ENCODE measurements at regions not wholly inside any gene's neighbourhood (a gene's known extent, or its start where the extent isn't known, plus 50 kb on each side); places are given as distances from the start of the nearest gene placed in this dataset.

- H3K36me3 ChIP-seq (ENCODE audit: control insufficient read depth in 2 of 3, insufficient read depth in 3 of 3, low read length in 3 of 3), result no peaks in the 10 kb centered on the region
- POLR2A ChIA-PET, result no interaction called here
- intact Hi-C loops (cut with micrococcal nuclease), result no loop called here
- Mint-ChIP-seq H3K9me3 (peaks cover 2 to 35% (median 9%) of the 10 kb centered on the region in 11 donors), H3K4me3 (no peak overlapping the region), H3K27ac (no peak overlapping the region), H3K4me1 (no peaks in the 10 kb centered on the region), H3K36me3 (no peaks in the 10 kb centered on the region), H3K27me3 (no peaks in the 10 kb centered on the region)
- H3K27ac ChIP-seq (ENCODE audit: low read depth, low read length), result no peak overlapping the region
- CTCF ChIA-PET, result no interaction called here
- no peak overlapping the region for H3K4me3 ChIP-seq (ENCODE audit: low read length)
- H3K27me3 ChIP-seq (ENCODE audit: control insufficient read depth in 2 of 2, insufficient read depth in 2 of 2, low read length in 2 of 2), result no peaks in the 10 kb centered on the region
- ATAC-seq (no peak), DNase-seq (no peak)
- H3K4me1 ChIP-seq (ENCODE audit: control insufficient read depth in 2 of 2, insufficient read depth in 2 of 2, low read length in 2 of 2), result no peaks in the 10 kb centered on the region
- H3K9me3 ChIP-seq (ENCODE audit: control insufficient read depth in 2 of 3, low read length in 3 of 3), result no peaks in the 10 kb centered on the region
These were observed 1467.6 kb downstream of the MAT2B start for GRCh38 chr5:164972973-164973372.

- CTCF ChIA-PET, result no interaction called here
- Histone ChIP-seq H3K4me3 (ENCODE audit: low read length) (no peak overlapping the region), H3K9me3 (ENCODE audit: control insufficient read depth in 2 of 3, low read length in 3 of 3) (no peaks in the 10 kb centered on the region), H3K36me3 (ENCODE audit: control insufficient read depth in 2 of 3, insufficient read depth in 3 of 3, low read length in 3 of 3) (no peaks in the 10 kb centered on the region), H3K4me1 (ENCODE audit: control insufficient read depth in 2 of 2, insufficient read depth in 2 of 2, low read length in 2 of 2) (no peaks in the 10 kb centered on the region), H3K27me3 (ENCODE audit: control insufficient read depth in 2 of 2, insufficient read depth in 2 of 2, low read length in 2 of 2) (no peaks in the 10 kb centered on the region), H3K27ac (ENCODE audit: low read depth, low read length) (no peak overlapping the region)
- ATAC-seq (no peak), DNase-seq (no peak)
- POLR2A ChIA-PET, result no interaction called here
- H3K4me3 Mint-ChIP-seq, result no peak overlapping the region
- peaks cover 2 to 41% (median 12%) of the 10 kb centered on the region in 11 donors for H3K9me3 Mint-ChIP-seq
- H3K36me3 Mint-ChIP-seq, result no peaks in the 10 kb centered on the region
- no peaks in the 10 kb centered on the region for H3K27me3 Mint-ChIP-seq
- no peaks in the 10 kb centered on the region for H3K4me1 Mint-ChIP-seq
- intact Hi-C loops (cut with micrococcal nuclease), result no loop called here
- no peak overlapping the region for H3K27ac Mint-ChIP-seq
These were observed 1470.6 kb downstream of the MAT2B start for GRCh38 chr5:164975986-164976385.

- Mint-ChIP-seq H3K27me3 (no peaks in the 10 kb centered on the region), H3K4me1 (no peaks in the 10 kb centered on the region), H3K4me3 (no peak overlapping the region), H3K36me3 (no peaks in the 10 kb centered on the region), H3K9me3 (peaks cover 2 to 31% (median 9%) of the 10 kb centered on the region in 11 donors), H3K27ac (no peak overlapping the region)
- H3K9me3 ChIP-seq (ENCODE audit: control insufficient read depth in 2 of 3, low read length in 3 of 3), result no peaks in the 10 kb centered on the region
- no peak overlapping the region for H3K27ac ChIP-seq (ENCODE audit: low read depth, low read length)
- intact Hi-C loops (cut with micrococcal nuclease), result no loop called here
- DNase-seq (no peak), ATAC-seq (no peak)
- H3K4me3 ChIP-seq (ENCODE audit: low read length), result no peak overlapping the region
- ChIA-PET POLR2A (no interaction called here), CTCF (no interaction called here)
- H3K27me3 ChIP-seq (ENCODE audit: control insufficient read depth in 2 of 2, insufficient read depth in 2 of 2, low read length in 2 of 2), result no peaks in the 10 kb centered on the region
- no peaks in the 10 kb centered on the region for H3K4me1 ChIP-seq (ENCODE audit: control insufficient read depth in 2 of 2, insufficient read depth in 2 of 2, low read length in 2 of 2)
- H3K36me3 ChIP-seq (ENCODE audit: control insufficient read depth in 2 of 3, insufficient read depth in 3 of 3, low read length in 3 of 3), result no peaks in the 10 kb centered on the region
These were observed 1475.1 kb downstream of the MAT2B start for GRCh38 chr5:164980480-164980879.

- CTCF ChIA-PET, result no interaction called here
- Histone ChIP-seq H3K27me3 (ENCODE audit: control insufficient read depth in 2 of 2, insufficient read depth in 2 of 2, low read length in 2 of 2) (no peaks in the 10 kb centered on the region), H3K9me3 (ENCODE audit: control insufficient read depth in 2 of 3, low read length in 3 of 3) (no peaks in the 10 kb centered on the region), H3K4me1 (ENCODE audit: control insufficient read depth in 2 of 2, insufficient read depth in 2 of 2, low read length in 2 of 2) (no peaks in the 10 kb centered on the region), H3K4me3 (ENCODE audit: low read length) (no peak overlapping the region), H3K27ac (ENCODE audit: low read depth, low read length) (no peak overlapping the region), H3K36me3 (ENCODE audit: control insufficient read depth in 2 of 3, insufficient read depth in 3 of 3, low read length in 3 of 3) (no peaks in the 10 kb centered on the region)
- Mint-ChIP-seq H3K36me3 (no peaks in the 10 kb centered on the region), H3K27me3 (no peaks in the 10 kb centered on the region), H3K27ac (no peak overlapping the region), H3K4me3 (no peak overlapping the region), H3K4me1 (no peaks in the 10 kb centered on the region), H3K9me3 (peaks cover 0 to 19% (median 2%) of the 10 kb centered on the region in 11 donors)
- DNase-seq (no peak), ATAC-seq (peak; percentile 49)
- POLR2A ChIA-PET, result no interaction called here
- intact Hi-C loops (cut with micrococcal nuclease), result no loop called here
These were observed 1492.7 kb downstream of the MAT2B start for GRCh38 chr5:164998142-164998541.

GRCh38 chr5:164998590-164998989, 1493.2 kb downstream of the MAT2B start:
- no peaks in the 10 kb centered on the region for H3K27me3 Mint-ChIP-seq
- ChIA-PET CTCF (no interaction called here), POLR2A (no interaction called here)
- H3K4me1 Mint-ChIP-seq, result no peaks in the 10 kb centered on the region
- no peaks in the 10 kb centered on the region for H3K9me3 ChIP-seq (ENCODE audit: control insufficient read depth in 2 of 3, low read length in 3 of 3)
- H3K27me3 ChIP-seq (ENCODE audit: control insufficient read depth in 2 of 2, insufficient read depth in 2 of 2, low read length in 2 of 2), result no peaks in the 10 kb centered on the region
- DNase-seq (no peak), ATAC-seq (no peak)
- H3K4me1 ChIP-seq (ENCODE audit: control insufficient read depth in 2 of 2, insufficient read depth in 2 of 2, low read length in 2 of 2), result no peaks in the 10 kb centered on the region
- H3K27ac ChIP-seq (ENCODE audit: low read depth, low read length), result no peak overlapping the region
- peaks cover 0 to 15% (median 1%) of the 10 kb centered on the region in 11 donors for H3K9me3 Mint-ChIP-seq
- intact Hi-C loops (cut with micrococcal nuclease), result no loop called here
- no peak overlapping the region for H3K4me3 Mint-ChIP-seq
- H3K4me3 ChIP-seq (ENCODE audit: low read length), result no peak overlapping the region
- H3K27ac Mint-ChIP-seq, result no peak overlapping the region
- H3K36me3 Mint-ChIP-seq, result no peaks in the 10 kb centered on the region
- no peaks in the 10 kb centered on the region for H3K36me3 ChIP-seq (ENCODE audit: control insufficient read depth in 2 of 3, insufficient read depth in 3 of 3, low read length in 3 of 3)

GRCh38 chr5:165000479-165001190, 1495.2 kb downstream of the MAT2B start:
- Histone ChIP-seq H3K4me1 (ENCODE audit: control insufficient read depth in 2 of 2, insufficient read depth in 2 of 2, low read length in 2 of 2) (no peaks in the 10 kb centered on the region), H3K9me3 (ENCODE audit: control insufficient read depth in 2 of 3, low read length in 3 of 3) (no peaks in the 10 kb centered on the region), H3K36me3 (ENCODE audit: control insufficient read depth in 2 of 3, insufficient read depth in 3 of 3, low read length in 3 of 3) (no peaks in the 10 kb centered on the region), H3K27ac (ENCODE audit: low read depth, low read length) (no peak overlapping the region), H3K4me3 (ENCODE audit: low read length) (no peak overlapping the region), H3K27me3 (ENCODE audit: control insufficient read depth in 2 of 2, insufficient read depth in 2 of 2, low read length in 2 of 2) (no peaks in the 10 kb centered on the region)
- Mint-ChIP-seq H3K4me1 (no peaks in the 10 kb centered on the region), H3K9me3 (peaks cover 0 to 14% (median 0%) of the 10 kb centered on the region in 11 donors), H3K36me3 (no peaks in the 10 kb centered on the region), H3K27me3 (no peaks in the 10 kb centered on the region), H3K4me3 (no peak overlapping the region), H3K27ac (no peak overlapping the region)
- ChIA-PET CTCF (interaction anchor here (0.6 kb wide), 1 partner anchor 8 kb away, joined by 4 read pairs; no protein-coding TSS in a partner anchor), POLR2A (no interaction called here)
- intact Hi-C loops (cut with micrococcal nuclease), result no loop called here
- no peak for DNase-seq
- no peak for ATAC-seq

GRCh38 chr5:165003283-165003682, 1497.9 kb downstream of the MAT2B start:
- H3K27me3 ChIP-seq (ENCODE audit: control insufficient read depth in 2 of 2, insufficient read depth in 2 of 2, low read length in 2 of 2), result no peaks in the 10 kb centered on the region
- ATAC-seq, result no peak
- H3K4me3 ChIP-seq (ENCODE audit: low read length), result no peak overlapping the region
- Mint-ChIP-seq H3K4me3 (no peak overlapping the region), H3K4me1 (no peaks in the 10 kb centered on the region), H3K27me3 (no peaks in the 10 kb centered on the region), H3K27ac (no peak overlapping the region), H3K9me3 (peaks cover 0 to 12% (median 0%) of the 10 kb centered on the region in 11 donors), H3K36me3 (no peaks in the 10 kb centered on the region)
- CTCF ChIA-PET, result no interaction called here
- POLR2A ChIA-PET, result no interaction called here
- H3K36me3 ChIP-seq (ENCODE audit: control insufficient read depth in 2 of 3, insufficient read depth in 3 of 3, low read length in 3 of 3), result no peaks in the 10 kb centered on the region
- no peaks in the 10 kb centered on the region for H3K4me1 ChIP-seq (ENCODE audit: control insufficient read depth in 2 of 2, insufficient read depth in 2 of 2, low read length in 2 of 2)
- no peak for DNase-seq
- H3K27ac ChIP-seq (ENCODE audit: low read depth, low read length), result no peak overlapping the region
- no peaks in the 10 kb centered on the region for H3K9me3 ChIP-seq (ENCODE audit: control insufficient read depth in 2 of 3, low read length in 3 of 3)
- intact Hi-C loops (cut with micrococcal nuclease), result no loop called here

Data from naive thymus-derived CD4-positive, alpha-beta T cell (primary cell).